NCI-H2227 treated with DMSO at 0.1 percent for 48 hours (cell line): ENCODE measurements at regions not wholly inside any gene's neighbourhood (a gene's known extent, or its start where the extent isn't known, plus 50 kb on each side); places are given as distances from the start of the nearest gene placed in this dataset.

Source experiments
- DNase-seq: peaks from one replicate; lab custom pipeline; 2025; lab: John Stamatoyannopoulos, UW

- no peak for DNase-seq
These were observed 77.7 kb upstream of the LRRC55 start for GRCh38 chr11:57103899-57104605.

- DNase-seq: no peak
These were observed 72.4 kb upstream of the LRRC55 start for GRCh38 chr11:57109331-57109730.

GRCh38 chr11:57111619-57112018 lies 70.1 kb upstream of the LRRC55 start:
- no peak for DNase-seq

- no peak for DNase-seq
These were observed 65.1 kb upstream of the LRRC55 start for GRCh38 chr11:57116654-57117053.

- DNase-seq: no peak
These were observed 61.4 kb upstream of the LRRC55 start for GRCh38 chr11:57120192-57120965.

GRCh38 chr11:57121996-57122395 lies 59.8 kb upstream of the LRRC55 start:
- DNase-seq: no peak

GRCh38 chr11:57123590-57123989 lies 58.2 kb upstream of the LRRC55 start:
- no peak for DNase-seq

- DNase-seq: no peak
These were observed 57.2 kb upstream of the LRRC55 start for GRCh38 chr11:57124505-57124904.

GRCh38 chr11:57124917-57125316 lies 56.8 kb upstream of the LRRC55 start:
- DNase-seq: no peak

- DNase-seq: no peak
These were observed 54.9 kb upstream of the LRRC55 start for GRCh38 chr11:57126766-57127400.

GRCh38 chr11:57131080-57131790 lies 50.5 kb upstream of the LRRC55 start:
- DNase-seq: peak; percentile 40
